GM21825 (cell line): ENCODE measurements at regions not wholly inside any gene's neighbourhood (a gene's known extent, or its start where the extent isn't known, plus 50 kb on each side); places are given as distances from the start of the nearest gene placed in this dataset.

ENCODE experiments used
- ATAC-seq: cut with Tn5 transposase; IDR thresholded peaks from one replicate; pipeline ENCODE4 v1.9.1; 2021; ENCODE audit warnings: mild to moderate bottlenecking, moderate library complexity; ENCODE audit not compliant: unreplicated experiment

DNA sequence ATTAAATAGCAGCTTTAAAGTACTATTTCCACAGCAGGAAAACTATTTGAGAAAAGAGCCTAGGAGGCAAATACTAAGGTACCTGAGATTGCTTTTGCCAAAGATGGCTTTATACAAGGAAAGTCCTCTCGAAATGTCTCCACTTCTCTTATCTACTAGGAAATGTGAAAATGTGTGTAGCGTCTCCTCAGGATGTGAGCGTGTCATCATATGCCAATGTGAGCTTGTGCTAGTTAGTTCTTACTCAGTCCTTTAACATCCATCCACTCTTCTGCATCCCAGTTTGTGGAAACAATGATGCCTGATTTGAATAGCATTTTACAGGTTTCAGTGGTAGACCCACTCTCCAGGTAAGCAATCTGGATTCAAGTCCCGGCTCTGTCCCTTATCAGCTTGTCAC is 421.0 kb downstream of the DYNC2H1 start:
- no peak for ATAC-seq

- ATAC-seq, result no peak
These were observed 423.0 kb downstream of the DYNC2H1 start for GRCh38 chr11:103532133-103532788.

DNA sequence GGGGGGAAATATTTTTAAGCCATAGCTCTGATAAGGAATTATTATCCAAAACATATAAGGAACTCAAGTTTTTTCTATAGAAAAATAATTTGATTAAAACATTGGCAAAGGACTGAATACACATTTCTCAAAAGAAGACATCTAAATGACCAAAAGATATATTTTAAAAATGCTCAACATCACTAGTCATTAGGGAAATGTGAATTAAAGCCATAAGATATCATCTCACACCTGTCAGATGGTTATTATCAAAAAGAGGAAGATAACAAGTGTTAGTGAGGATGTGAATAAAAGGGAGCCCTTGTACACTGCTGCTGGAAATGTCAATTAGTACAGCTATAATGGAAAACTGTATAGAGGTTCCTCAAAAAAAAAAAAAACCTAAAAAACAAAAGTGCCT is 425.0 kb downstream of the DYNC2H1 start:
- ATAC-seq, result no peak

DNA sequence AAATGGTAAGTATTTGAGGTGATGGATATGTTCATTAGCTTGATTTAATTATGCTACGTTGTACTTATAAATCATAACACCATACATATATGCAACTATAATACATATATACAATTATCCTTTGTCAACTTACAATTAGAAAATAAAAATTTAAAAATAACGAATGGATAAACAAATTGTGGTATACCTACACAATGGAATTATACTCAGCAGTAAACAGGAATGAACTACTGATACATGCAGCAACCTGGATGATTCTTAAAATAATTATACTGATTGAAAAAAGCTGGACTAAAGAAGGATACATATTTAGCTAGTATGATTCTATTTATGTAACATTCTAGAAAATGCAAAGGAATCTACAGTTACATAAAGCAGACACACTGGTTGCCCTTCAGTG is 425.7 kb downstream of the DYNC2H1 start:
- ATAC-seq, result no peak

GRCh38 chr11:103536335-103536722 is 427.1 kb downstream of the DYNC2H1 start:
- no peak for ATAC-seq

DNA sequence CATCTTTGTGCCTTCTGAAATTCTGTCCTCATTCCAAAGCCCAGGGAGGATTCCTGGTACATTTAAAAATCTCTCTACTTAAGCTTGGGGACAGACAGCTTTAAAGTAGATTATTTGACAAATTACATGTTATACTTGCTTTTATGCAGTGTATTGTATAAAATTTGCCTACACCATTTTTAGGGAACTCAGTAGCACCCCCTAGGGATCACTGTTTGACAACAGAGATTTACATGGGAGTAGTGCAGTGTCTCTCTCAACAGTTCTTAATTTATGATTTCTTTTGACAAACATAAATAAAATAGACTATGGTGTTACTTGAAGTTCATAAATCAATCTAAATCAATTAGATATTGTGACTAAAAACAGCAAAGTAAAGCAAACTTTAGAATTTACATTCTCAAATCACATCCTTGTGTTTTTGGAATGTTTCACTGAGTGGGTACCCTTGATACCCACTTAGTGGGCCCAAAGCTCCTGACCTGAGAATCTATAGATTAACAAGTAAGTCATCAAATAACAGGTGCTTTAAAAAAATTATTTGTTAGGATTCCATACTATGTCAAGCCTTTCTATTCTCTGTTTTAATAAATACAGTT is 428.8 kb downstream of the DYNC2H1 start:
- no peak for ATAC-seq

- ATAC-seq, result no peak
These were observed 429.9 kb downstream of the DYNC2H1 start for GRCh38 chr11:103539166-103539565.

DNA sequence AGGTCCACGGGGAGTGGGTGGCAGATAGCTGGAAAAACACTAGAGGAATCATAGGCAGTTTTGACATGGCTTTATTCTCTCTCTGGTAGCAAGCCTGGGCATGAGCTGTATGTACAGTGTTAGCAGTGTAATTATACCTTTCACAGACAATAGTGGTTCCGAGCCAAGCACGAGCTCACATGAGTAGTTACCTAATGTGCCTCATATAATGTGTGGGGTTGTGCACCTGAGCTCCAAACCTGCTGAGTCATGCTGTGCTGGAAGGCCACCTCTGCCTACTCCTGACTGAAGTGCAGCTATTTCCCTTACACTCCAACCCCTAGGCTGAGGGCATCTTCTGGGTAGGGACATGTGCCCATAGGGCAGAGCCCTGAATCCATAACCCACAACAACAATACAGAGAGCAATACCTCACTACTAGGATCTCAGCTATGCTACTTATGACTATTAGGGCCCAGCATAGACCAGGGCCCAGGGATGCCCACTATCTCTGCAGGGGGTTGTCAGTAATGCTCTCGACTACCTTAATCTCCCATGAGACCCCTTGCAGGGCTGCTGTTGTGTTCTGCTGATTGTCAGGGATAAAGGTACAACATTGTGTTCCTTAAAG is 432.1 kb downstream of the DYNC2H1 start:
- no peak for ATAC-seq

- no peak for ATAC-seq
These were observed 433.6 kb downstream of the DYNC2H1 start for GRCh38 chr11:103542851-103543250.

DNA sequence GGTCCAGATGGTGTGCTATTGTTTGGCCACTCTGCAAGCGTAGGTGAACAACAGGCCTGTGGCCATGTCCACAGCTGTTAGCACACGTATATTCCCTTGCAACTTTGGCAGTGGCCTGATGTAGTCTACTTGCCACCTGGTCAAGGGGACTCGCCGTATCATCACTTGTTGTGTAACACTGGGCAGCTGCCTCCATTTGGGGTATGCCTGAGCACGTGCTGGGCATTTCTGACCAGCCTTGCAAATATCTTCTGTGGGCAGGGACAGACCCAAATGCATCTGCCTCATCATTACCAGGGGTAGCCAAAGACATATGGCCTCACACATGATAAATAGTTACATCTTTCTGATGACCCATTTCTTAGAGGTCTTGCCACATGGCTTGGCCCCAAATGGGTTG is 434.2 kb downstream of the DYNC2H1 start:
- no peak for ATAC-seq

GRCh38 chr11:103544874-103545273 is 435.6 kb downstream of the DYNC2H1 start:
- no peak for ATAC-seq

DNA sequence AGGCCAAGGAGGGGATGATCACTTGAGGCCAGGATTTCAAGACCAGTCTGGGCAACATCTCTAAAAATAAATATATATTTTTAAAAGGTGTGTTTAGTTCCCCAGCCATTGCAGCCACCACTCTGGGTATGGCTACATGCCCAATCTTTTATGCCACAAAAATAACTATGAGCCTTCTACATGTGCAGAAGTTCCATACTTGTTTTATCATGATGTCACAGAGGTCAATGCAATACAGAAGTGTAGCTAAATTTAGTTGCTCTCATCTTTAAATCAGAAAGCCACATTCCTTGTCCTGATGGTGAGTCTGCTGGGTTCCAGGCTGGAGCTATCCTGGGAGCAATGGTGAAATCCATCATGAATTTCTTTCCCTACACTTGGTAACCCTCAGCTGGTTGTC is 436.3 kb downstream of the DYNC2H1 start:
- no peak for ATAC-seq

DNA sequence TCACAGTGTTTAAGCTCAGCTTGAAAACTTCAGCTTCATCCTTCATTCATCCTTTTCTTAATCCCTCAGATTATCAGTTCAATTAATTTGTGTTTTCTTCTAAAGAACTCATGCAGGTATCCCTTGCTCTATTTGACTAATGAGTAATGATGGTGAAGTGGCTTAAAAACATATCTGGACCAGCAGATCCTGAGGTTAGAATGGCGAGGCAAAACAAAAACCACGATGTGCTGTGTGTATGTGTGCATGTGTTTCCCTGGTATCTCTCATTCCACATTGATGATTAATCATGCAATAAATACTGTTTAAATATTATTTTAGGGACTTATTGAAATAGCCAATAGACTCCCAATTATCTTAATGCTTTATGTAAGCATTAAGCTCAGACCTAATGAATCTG is 437.0 kb downstream of the DYNC2H1 start:
- no peak for ATAC-seq

DNA sequence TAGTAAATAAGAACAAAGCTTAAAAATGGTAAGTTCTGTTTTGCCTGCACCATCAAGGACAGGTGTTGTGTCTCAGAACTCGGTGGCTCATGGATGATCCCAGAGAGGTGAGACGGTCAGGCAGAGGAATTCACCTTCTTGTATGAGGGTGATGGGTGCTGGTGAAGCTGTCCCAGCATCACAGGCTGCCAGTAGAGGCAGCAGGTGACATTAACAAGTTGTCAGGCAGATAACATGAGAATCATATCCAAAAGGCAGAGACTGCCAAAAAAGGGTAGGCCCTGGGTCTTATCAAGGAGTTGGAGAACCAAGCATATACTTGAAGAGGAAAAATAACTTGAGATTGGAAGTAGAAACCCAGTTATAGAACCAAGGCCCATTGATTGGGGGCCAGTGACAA is 437.8 kb downstream of the DYNC2H1 start:
- no peak for ATAC-seq

DNA sequence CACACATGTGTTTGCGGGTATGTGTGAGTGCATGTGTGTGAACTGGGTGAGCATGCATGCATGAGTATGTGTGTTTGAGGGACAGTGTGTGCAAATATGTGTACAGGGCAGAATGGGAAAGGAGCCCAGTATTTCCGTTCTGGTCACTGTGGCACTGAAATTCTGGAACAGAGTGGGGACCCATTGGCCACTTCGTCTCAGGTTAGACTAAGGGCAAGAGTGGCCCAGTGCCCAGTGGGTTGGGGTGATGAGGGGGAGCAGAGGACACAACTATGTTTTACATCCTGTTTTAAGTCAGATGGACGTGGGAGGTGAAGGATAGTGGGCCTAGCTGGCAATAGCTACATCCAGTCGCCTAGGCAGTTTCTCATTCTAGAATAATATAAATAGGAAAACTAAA is 438.5 kb downstream of the DYNC2H1 start:
- no peak for ATAC-seq

GRCh38 chr11:103548838-103549237 is 439.6 kb downstream of the DYNC2H1 start:
- ATAC-seq, result no peak

DNA sequence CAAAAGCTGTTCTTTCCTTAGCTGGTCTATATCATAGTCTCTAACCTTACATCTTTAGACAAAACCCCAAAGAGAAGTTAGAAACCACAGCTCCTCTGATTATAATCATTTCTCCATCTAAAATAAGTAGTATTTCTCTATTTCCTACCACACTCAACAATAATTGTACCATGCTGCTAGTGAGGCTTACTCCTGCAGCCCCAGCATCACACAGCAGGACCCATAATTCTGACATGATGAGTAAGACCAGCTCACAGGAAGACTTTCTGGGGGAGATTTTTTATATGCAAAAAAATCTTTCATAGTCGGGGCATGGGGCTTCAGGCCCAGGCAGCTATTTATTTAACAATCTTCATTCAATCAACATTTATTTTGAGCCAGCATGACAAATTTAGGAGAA is 441.6 kb downstream of the DYNC2H1 start:
- ATAC-seq, result no peak

DNA sequence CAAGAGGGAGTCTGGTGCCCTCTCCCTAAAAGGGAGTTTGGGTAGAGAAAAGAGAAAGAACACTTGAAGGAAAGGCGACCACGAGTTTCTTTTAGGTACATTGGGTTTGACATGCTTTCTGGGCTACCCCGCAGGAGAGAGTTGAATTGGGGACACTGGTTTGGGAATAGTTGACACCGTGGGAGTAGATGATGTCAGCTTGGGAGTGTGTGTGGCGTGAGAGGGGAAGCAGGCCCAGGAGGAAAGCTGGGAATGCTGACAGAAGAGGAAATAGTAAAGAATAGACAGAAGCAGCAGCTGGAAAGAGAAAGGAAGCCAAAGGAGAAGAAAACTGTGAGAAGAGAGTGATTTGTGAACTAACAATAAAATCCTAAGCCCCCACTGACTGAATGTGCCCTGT is 442.9 kb downstream of the DYNC2H1 start:
- no peak for ATAC-seq

- no peak for ATAC-seq
These were observed 446.9 kb downstream of the DYNC2H1 start for GRCh38 chr11:103556171-103556570.

DNA sequence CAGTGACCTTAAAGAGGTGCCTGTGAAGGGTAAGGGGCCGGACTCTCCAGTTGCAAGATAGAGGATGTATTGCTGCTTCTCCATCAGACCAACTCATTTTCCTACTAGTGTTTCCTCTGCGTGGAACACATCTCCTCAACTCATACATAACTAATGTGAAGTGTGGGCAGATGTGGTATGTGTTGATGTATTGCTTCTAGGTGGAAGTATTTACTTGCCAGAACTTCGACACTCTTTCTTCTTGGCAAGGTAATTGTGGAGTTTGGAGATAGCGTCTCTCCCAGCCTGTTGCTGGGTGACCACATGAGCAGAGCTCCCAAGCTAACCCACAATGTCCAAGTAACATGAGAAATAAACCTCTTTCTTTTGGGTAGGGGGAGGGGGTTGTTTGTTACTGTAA is 456.9 kb downstream of the DYNC2H1 start:
- no peak for ATAC-seq

DNA sequence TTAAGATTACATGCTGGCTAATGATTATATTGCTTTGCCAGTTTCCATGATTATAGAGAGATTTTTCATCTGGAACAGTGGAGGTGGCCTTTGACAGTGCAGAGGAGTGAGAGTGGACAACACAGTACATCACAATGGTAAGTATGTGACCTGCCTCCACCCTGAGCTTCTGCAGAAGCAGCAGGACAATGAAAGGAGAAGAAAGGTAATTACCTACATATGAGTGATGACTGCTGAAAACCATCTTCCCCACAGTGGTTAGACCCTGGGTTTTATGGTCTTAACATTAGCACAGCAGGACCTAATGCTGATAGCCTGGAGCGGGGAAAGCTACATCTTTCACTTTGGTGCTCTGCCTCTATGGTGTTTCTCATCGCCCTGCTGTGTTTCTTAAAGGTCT is 454.7 kb upstream of the DDI1 start:
- no peak for ATAC-seq

- ATAC-seq, result no peak
These were observed 454.0 kb upstream of the DDI1 start for GRCh38 chr11:103582351-103582909.
